Stimulated activated CD4-positive, alpha-beta T cell treated with anti-CD3 and anti-CD28 coated beads, TNF-alpha, amount 100 ng/mL, for 1 hour (primary cell): ENCODE measurements at regions not wholly inside any gene's neighbourhood (a gene's known extent, or its start where the extent isn't known, plus 50 kb on each side); places are given as distances from the start of the nearest gene placed in this dataset.

Experiments used
- DNase-seq, 3 donors: peaks; one replicate each; pipeline ENCODE4 v3.0.0-alpha.2; 2020; ENCODE audit warnings: low read depth in 3 of 3, low spot score in 1 of 3

DNA sequence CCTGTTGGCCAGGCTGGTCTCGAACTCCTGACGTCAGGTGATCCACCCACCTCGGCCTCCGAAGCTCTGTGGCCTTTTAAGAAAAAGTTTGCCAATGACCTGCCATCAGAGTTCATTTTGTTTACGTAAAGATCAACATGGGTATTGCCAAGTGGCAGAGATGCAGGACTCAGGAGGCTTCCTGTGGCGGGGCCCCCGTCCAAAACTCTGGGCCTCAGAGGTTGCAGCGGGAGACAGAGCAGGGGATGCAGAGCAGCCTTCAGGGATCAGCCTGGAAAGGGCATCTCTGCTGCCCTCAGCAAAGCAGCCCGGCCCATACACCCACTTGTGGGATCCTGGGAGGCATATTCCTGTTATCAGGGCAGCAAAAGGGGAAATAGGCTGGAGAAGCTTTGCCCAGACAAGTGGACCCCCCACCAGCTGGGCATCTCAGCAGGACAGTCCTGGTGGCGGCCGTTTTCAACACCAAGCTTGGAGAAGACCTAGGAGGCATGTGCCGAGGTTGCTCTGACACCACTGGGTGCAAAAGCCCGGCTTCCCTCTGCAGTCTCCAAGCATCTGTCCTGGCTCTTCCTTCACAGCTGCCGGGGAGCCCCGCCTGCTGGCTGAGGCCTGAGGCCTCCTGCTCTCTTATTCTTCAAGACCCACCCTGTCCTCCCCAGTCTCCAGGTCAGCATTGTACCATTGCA lies 1152.4 kb downstream of the BRD1 start:
- DNase-seq = no peak

DNA sequence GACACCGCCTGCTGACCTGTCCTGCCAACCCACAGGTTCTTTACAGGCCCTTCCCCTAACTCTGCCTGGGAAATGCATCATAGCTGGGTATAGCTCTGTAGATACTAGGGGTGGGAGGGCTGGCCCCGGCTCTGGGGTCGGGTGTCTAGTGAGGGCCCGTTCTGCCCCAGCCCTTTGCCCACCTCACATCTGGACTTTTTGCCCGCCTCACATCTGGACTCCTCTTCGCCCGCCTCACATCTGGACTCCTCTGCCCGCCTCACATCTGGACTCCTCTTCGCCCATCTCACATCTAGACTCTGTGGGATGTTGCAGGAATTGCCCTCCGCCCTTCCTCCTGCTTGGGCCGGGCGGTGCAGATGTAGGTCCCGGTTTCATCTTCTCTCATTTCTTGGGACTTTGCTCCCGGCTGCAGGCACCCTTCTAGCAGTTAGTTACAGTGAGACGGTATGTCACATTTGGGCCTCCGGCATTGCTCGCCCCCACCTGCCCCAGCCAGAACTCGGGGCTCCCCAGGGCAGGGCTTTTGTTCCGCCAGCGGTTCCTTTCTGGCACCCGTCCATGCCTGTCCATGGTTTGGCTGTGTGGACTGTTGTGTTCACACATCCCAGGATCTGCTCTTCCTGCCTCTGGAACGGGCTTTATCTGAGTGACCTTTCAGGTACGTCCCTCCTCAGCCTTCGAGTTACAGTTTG lies 1153.7 kb downstream of the BRD1 start:
- DNase-seq = no peak

GRCh38 chr22:48672387-48672786 lies 1155.3 kb downstream of the BRD1 start:
- no peak for DNase-seq

DNA sequence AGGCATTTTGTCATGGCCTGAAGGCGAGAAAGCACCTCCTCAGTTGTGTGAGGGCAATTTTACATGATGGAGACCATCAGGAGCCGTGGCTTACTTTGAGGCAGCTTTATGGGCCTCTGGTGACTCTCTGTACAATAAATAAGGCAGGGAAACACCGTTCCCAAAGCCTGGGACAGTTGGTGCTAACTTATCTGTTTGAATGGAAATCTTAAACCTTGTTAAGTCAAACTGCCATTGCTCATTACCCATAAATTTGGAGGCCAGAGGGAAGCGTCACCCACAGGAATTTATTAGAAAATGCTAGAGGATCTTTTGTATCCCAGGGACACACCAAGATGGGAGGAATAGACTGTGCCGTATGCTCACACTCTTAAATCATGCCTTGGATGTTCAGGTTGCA lies 1156.9 kb downstream of the BRD1 start:
- DNase-seq = no peak

DNA sequence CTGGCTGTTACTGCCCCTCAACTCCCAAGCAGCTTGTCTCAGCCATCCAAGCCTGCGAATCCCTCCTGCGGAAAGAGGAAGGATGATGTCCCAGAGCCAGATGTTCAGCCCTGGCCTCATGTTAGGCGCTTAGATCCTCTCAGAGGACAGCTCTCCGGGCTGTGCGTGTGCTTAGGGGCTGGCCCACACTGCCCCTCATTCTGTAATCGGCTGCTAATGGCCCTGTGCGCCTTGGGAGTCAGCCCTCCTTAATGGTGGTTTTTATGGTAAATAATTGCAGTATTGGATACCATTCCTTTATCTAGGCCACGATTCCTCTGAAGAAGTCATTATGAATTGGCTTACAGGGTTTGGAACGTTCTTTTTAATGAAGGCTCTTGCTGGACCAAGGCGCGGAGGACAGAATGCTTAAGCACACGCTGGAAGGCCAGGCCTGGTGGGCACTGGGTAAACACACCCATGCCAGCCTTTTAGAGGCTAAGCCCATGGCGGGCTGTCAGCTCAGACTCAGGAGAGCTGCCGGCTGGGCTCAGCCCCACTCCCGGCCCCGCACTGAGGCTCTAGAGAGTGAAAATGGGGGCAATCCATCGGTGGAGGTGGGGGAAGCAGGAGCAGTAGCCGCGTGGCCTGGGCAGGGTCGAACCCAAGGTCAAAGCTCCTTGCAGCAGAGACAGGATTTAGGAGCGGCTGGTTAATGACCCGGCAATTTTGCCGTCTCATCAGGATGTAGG lies 1157.5 kb downstream of the BRD1 start:
- DNase-seq = no peak

DNA sequence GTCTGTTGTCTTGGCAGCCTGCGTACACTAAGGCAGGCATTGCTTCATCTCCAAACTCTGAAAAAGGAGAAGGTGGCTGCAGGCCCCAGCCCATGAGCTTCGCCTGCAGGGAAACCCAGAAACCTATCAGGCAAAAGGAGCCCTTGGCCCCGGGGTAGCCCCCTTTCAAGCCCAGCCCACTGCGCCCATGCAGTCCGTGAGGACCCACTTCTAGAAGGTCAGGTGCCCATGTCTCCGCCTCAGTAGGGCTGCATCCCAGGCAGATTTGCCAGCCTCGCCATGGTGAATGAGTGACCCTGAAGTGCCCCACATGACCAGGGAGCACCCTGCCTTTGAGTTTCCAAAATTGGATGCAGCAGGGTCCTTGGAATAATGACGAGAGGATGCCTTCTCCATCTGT lies 1158.4 kb downstream of the BRD1 start:
- DNase-seq = no peak

DNA sequence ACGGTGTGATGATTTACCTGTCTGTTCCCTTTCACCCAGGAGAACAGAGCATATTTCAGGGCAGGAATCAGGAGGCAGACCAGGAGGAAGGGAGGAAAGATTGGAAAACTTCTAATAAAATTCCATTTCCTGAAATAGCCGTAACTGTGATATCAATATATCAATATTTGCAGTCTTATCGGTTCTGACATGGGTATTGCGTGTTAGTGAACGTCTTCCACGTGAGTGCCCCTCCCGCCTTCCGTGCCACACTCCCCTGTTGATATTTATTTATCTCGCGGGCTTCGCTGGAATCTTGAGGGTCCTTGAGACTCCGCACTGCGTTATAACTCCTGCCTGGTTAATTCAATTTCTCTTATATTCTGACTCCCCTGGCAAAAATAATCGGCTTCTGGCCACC lies 1160.4 kb downstream of the BRD1 start:
- DNase-seq = no peak

GRCh38 chr22:48666620-48667019 lies 1161.1 kb downstream of the BRD1 start:
- DNase-seq = no peak

DNA sequence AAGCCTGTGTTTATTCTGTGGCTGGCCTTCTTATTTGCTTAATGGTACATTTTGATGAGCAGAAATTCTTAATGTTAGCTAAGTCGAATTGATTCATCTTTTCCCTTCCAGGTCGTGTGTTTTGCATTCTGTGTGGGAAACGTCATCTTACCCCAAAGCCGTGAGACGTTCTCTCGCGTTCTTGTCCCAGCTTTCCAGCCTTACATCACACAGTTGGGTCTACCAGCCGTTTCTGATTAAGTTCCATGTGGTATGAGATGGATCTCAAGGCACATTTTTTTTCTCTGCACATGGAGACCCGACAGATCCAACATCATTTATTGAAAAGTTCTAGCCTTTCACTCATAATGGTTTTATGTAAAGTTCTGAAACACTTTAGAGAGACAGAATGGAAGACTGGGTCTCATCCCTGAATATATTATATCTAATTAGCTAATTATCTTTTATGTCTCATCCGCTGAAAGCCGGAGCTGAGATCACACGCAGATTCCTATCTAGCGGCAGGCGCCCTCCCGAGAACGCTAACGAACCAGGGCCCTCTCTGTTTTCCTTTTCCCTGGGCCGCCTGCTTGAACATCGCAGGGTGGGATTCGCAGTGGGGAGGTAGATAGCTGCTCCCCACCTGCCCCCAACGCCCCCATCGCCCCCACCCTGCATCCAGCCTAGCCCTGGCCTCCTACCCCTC lies 1162.2 kb downstream of the BRD1 start:
- no peak for DNase-seq

DNA sequence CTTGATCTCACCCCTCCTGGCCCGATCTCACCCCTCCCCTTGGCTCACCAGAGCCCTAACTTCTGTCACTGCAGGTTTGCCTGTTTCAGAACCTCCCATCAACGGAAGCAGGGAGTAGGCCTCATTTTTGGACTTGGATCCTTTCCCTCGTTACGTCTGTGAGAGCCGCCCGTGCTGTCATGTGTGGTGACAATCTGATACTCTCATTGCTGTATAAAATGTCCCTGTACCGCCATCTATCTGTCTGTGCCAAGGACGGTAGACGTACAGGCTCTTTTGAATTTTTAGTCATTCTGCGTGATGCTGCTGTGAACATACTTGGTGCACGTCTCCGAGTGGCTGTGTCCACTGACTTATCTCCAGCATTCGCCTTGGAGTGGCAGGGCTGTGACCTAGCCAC lies 1163.1 kb downstream of the BRD1 start:
- no peak for DNase-seq

GRCh38 chr22:48663297-48663696 lies 1164.4 kb downstream of the BRD1 start:
- DNase-seq = no peak

DNA sequence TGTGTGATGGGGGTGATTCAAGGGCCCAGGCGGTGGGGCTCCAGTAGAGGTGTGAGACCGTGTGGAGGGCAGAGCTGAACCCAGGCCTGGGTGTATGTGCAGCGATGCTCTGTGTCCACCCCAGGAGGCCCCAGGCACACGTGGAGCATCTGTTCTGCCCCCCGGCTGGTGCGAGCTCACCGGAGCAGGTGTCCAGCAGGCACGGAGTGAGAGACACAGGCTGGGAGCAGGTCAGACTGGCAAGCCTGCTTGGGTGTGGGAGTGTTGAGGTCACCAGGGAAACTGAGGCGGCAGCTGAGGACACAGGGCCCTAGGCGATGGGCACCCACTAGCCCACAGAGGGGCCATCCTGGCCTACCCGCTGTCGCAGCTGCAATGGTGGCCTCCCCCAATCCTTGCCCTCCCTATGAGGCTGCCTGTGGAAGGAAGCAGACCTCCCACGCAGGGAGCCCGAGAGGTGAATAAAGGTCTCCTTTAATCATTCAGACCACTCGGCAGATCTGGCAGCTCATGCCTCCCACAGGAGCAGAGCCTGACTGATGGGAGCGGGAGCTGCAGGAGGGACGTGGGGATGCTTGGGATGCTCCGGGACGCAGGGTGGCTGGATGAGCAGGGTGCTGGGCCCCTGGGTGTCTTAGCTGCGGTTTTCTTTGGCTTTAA lies 1165.1 kb downstream of the BRD1 start:
- no peak for DNase-seq

DNA sequence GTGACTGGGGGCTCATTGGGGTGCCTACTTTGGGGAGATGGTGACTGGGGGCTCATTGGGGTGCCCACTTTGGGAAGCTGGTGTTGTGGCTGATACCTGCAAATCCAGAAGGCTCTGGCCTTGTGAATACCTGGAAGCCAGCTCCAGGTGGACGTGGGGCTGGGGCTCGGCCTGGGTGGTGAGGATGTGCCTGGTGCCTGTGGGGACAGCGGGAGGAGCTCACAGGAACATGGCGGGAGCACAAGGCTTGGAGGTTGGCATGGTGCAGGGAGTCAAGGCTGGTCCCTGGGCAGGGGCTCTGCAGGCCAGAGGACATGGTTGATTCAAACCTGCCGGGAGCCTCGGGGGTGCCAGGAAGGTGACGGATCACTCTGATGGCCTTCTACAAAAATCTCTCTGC lies 1165.7 kb downstream of the BRD1 start:
- DNase-seq = no peak

GRCh38 chr22:48660790-48661740 lies 1166.6 kb downstream of the BRD1 start:
- DNase-seq = no peak

- DNase-seq = no peak
Observed at GRCh38 chr22:48660104-48660789, 1167.4 kb downstream of the BRD1 start.

GRCh38 chr22:48659404-48659996 lies 1168.2 kb downstream of the BRD1 start:
- DNase-seq = no peak

GRCh38 chr22:48658871-48659270 lies 1168.8 kb downstream of the BRD1 start:
- no peak for DNase-seq

- no peak for DNase-seq
Observed at GRCh38 chr22:48658246-48658645, 1169.4 kb downstream of the BRD1 start.

- DNase-seq = no peak
Observed at GRCh38 chr22:48654492-48654891, 1173.2 kb downstream of the BRD1 start.
